A549 (cell line): ENCODE measurements at regions not wholly inside any gene's neighbourhood (a gene's known extent, or its start where the extent isn't known, plus 50 kb on each side); places are given as distances from the start of the nearest gene placed in this dataset.

Experiments used
- HOXA7 ChIP-seq: fragments of 250-450 bp; sonication (Bioruptor Pico); IDR thresholded peaks from 2 replicates; pipeline ENCODE4 v1.5.0; 2020; ENCODE audit warnings: mild to moderate bottlenecking, moderate library complexity
- NFE2L2 ChIP-seq: fragments of 150-350 bp; conservative IDR thresholded peaks from 2 replicates; pipeline ENCODE4 v1.6.1; 2014; ENCODE audit warnings: low read length
- POLR2A ChIP-seq: IDR thresholded peaks from 2 replicates; pipeline ENCODE4 v1.6.1; 2012; ENCODE audit warnings: mild to moderate bottlenecking, low read length
- RAD21 ChIP-seq, 2 experiments: fragments of >200 bp in 1 of 2; sonication (Bioruptor Twin) in 1 of 2; formaldehyde crosslinking in 1 of 2; IDR thresholded peaks in 1 of 2; conservative IDR thresholded peaks in 1 of 2; 2 replicates in 1 of 2; 3 replicates in 1 of 2; pipeline ENCODE4 v1.6.1; 2012 to 2018; ENCODE audit warnings: inconsistent platforms in 1 of 2
- TF ChIP-seq, protein P1 (sequence below): fragments of >200 bp; sonication (Bioruptor Twin); formaldehyde crosslinking; IDR thresholded peaks from 3 replicates; pipeline ENCODE4 v1.5.1; 2016
- TF ChIP-seq, protein P2 (sequence below): fragments of 250-450 bp; sonication (Bioruptor Pico); IDR thresholded peaks from 2 replicates; pipeline ENCODE4 v1.5.0; 2020; ENCODE audit warnings: low read depth, mild to moderate bottlenecking, moderate library complexity

DNA sequence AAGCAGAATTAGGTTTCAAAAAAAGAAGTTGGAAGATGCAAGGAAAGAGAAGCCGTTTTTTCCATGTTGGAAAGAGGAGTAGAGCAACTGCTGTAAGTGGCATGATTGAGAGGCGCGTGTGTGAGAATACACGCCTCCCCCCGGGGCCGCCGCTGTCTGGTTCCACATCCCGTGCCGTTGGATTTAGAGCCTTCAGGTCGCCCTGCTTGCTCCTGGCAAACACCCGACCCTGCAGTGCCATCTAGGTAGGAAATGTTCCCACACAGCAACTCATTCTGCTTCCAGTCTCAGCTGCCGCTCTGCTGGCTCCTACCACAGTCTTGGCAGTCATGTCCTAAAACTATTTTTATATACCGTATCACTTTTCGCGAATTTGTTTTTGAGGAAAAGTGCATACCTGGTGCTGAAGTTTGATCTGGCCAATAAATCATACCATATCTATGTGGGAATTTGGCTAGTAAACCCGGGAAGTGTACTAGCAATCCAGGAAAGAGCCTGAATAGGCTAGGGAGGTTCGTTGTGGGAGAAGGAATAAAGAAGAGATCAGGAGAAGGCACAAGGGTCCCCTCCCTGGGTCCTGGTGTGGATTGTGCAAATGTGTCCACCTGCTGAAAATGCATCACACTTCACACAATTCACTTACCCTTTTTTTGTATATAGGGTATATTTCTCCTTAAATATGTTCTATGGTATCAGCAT, 372.7 kb downstream of the FBXO15 start:
- TF ChIP-seq NFE2L2 (no peak), RAD21 (conservative IDR thresholded peaks at IDR 0.05 in 1 of 2, IDR thresholded peaks at IDR 0.05 in 1 of 2) (peak; percentile 53 to 57; a peak in 4 of 5 replicates), POLR2A (no peak), HOXA7 (CRISPR knock-in tag) (no peak)
- TF ChIP-seq, protein P1, sequence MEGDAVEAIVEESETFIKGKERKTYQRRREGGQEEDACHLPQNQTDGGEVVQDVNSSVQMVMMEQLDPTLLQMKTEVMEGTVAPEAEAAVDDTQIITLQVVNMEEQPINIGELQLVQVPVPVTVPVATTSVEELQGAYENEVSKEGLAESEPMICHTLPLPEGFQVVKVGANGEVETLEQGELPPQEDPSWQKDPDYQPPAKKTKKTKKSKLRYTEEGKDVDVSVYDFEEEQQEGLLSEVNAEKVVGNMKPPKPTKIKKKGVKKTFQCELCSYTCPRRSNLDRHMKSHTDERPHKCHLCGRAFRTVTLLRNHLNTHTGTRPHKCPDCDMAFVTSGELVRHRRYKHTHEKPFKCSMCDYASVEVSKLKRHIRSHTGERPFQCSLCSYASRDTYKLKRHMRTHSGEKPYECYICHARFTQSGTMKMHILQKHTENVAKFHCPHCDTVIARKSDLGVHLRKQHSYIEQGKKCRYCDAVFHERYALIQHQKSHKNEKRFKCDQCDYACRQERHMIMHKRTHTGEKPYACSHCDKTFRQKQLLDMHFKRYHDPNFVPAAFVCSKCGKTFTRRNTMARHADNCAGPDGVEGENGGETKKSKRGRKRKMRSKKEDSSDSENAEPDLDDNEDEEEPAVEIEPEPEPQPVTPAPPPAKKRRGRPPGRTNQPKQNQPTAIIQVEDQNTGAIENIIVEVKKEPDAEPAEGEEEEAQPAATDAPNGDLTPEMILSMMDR: peak; percentile 29; the same call in 2 of the 3 replicates
- TF ChIP-seq, protein P2, sequence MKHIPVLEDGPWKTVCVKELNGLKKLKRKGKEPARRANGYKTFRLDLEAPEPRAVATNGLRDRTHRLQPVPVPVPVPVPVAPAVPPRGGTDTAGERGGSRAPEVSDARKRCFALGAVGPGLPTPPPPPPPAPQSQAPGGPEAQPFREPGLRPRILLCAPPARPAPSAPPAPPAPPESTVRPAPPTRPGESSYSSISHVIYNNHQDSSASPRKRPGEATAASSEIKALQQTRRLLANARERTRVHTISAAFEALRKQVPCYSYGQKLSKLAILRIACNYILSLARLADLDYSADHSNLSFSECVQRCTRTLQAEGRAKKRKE (CRISPR knock-in tag): no peak
